Heart left ventricle (tissue), 13 donors: ENCODE measurements at regions not wholly inside any gene's neighbourhood (a gene's known extent, or its start where the extent isn't known, plus 50 kb on each side); places are given as distances from the start of the nearest gene placed in this dataset.

Source experiments
- CTCF ChIP-seq, 12 donors: fragments of 200-600 bp; sonication (generic) in 4 of 12; IDR thresholded peaks; one replicate each; pipeline versions ENCODE4 v1.5.0 to v1.8.0; 2018 to 2022; ENCODE audit warnings: antibody characterized with exemption in 12 of 12, mild to moderate bottlenecking in 5 of 12
- POLR2A ChIP-seq, 2 donors: fragments of 450-650 bp; IDR thresholded peaks; one replicate each; pipeline ENCODE4 v1.6.1; 2017; ENCODE audit warnings: antibody characterized with exemption in 2 of 2, mild to moderate bottlenecking in 2 of 2, moderate library complexity in 2 of 2
- donor health status: ischemic (EF 13 %, LVEDD 7.1; RV severe dilation, severe dysfunction).
- donor health status: DM: no; HTN: yes; CAD: no.
- donor health status: DM: no; HTN: no; CAD: no.
- donor health status: ischemic (EF 25% LVEDD 6.9; RV normal size, moderate dysfunction).
- donor health status: ischemic (EF 25% LVEDD 5.7; RV mildly dilated, moderate dysfunction).
- donor health status: ischemic (EF 35%, LVEDD 5.7; RV mildly dilated, moderate dysfunction).
- donor health status: nonischemic (EF 11% LVEDD 7.7; RV severe dilation, severe dysfunction).
- donor health status: DM: yes; HTN: yes; CAD: no.
- donor health status: PGD.
- donor health status: ischemic (EF 29% LVEDD 5.4; RV normal size, mild dysfunction).
- donor health status: nonischemic (EF 23%, LVEDD 6.1; RV moderate dilation, normal function).

DNA sequence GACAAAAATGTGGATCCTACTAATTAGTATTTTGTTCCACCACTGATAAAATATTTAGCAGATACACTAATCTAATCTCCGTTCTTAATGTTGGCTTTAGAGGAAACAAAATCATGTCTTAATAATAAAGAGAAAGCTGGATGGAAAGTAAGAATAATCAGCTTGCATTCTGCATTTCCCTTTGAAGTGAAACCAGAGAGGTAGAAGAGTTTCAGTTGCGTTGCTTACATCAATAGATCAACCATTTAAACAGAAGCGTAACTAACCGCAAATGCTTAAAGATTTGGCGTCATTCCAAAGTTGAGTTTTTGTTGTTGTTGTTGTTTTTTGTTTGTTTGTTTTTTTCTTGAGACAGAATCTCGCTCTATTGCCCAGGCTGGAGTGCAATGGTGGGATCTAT, 168.9 kb downstream of the TRIML1 start:
- TF ChIP-seq CTCF (IDR thresholded peaks at IDR 0.05) = no peak
- TF ChIP-seq POLR2A (IDR thresholded peaks at IDR 0.05) = no peak
